HG03354 (cell line): ENCODE measurements at regions not wholly inside any gene's neighbourhood (a gene's known extent, or its start where the extent isn't known, plus 50 kb on each side); places are given as distances from the start of the nearest gene placed in this dataset.

Source experiments
- ATAC-seq: cut with Tn5 transposase; IDR thresholded peaks from one replicate; pipeline ENCODE4 v1.9.1; 2021; ENCODE audit warnings: mild to moderate bottlenecking; ENCODE audit not compliant: unreplicated experiment, poor library complexity, severe bottlenecking

DNA sequence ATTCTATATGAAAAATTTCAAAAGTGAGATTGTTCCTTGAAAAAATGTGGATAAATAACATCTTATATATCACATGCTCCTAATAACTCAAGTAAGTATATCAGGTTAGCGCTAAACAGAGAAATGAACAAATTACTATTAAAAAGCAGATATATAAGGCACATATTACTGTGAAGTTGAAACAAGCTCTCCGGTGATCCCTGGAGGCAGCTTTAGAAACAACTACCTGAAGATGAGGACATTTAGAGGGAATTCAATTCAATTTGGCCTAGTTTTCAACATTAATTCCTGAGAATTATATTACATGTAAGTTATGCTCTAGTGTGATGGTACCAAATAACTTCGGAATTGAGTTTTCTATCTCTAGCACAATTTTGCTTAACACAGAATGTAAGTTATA is 1373.6 kb upstream of the SPRY2 start:
- ATAC-seq = no peak

DNA sequence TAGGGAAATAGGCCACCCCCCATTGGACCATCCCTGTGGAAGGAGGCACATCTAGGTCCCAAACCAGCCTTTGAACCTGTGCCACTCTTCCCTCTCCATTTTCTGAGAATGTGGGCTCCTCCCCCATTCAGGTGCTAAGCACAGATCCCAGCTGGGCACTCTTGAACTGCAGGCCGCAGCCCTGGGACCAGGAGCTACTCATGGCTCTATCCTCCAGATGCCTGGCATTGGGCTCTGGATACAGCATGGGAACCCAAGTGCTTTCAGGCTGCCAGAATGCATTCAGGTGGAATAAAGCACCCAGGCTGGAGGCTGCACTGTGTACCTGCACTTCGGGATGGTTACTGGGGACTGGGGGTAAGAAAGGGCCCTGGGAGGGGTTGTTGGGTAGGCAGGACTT is 1372.3 kb upstream of the SPRY2 start:
- no peak for ATAC-seq

DNA sequence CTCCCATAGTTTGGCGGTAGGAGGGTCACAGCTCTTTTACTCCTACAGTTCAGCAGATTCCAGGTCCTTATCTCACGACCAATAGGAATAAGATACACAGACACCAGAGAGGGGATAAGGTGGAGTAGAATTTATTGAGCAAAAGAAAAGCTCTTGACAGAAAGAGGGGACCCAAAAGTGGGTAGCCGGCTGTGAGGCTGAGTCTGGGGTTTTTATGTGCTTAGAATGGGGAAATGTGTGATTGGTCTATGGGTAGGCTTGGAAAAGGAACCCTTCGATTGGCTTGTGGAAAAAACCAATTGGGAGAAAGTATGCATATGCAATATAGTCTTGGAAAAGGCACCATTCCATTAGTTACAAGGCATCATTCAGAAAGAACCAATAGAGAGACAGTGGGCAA is 1356.9 kb upstream of the SPRY2 start:
- no peak for ATAC-seq

DNA sequence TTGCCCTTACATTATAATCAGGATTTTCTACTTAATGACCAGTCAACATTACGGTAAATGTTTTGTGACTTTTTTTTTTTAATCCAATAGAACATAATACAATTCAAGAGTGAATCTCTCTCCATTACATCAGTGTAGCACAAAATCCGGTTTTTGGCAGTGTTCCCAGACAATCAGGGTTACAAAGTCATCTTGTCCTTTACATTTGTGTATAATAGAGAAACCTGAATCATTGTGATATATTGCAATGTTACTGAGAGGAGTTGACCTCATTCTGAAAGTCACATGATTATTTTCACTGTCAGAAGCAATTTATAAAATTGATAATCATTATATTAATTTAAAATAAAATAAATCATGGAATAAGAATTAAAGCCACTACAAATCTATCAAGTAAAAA is 1346.0 kb upstream of the SPRY2 start:
- ATAC-seq = no peak

DNA sequence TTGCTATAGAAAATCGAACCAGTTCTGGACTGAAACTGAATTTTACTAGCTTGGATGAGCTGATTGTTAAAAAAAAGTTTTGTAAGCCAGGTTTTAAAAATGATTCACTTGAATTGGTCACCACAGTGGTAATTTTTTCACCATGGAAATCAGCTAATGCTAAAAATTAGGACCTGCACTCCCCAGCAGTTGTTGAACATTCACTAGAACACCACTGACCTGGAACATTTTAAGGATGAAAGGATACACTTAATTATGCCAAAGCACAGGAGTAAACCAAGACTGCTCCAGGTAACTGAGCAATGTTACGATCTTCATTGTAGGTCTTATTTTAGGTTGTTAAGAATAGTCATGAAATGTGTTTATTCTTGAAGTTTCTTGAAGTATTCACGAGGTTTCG is 1342.6 kb upstream of the SPRY2 start:
- ATAC-seq = no peak

DNA sequence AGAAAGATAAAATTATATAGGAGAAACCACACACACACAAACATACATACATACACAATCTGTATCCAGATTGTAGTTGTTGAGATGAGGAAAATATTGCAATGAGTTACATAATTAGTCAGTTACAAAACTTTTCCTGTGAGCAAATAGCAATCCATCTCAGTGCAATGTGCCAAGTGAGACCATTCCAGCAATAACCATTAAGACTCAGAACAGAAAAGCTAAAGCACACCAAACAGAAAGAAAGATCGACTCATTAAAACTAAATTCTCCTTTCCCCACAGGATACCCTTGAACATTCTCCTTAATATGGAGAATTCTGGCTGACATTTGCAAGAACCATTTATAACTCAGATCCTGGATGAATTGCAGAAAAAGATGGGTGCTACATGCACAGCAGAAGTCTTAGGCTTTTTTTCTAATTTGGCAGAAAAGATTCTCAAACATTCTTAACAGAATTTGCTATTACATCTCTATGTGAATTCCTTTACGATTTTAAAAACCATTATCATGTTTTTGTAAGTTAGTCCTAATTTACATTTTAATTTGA is 1341.2 kb upstream of the SPRY2 start:
- no peak for ATAC-seq

DNA sequence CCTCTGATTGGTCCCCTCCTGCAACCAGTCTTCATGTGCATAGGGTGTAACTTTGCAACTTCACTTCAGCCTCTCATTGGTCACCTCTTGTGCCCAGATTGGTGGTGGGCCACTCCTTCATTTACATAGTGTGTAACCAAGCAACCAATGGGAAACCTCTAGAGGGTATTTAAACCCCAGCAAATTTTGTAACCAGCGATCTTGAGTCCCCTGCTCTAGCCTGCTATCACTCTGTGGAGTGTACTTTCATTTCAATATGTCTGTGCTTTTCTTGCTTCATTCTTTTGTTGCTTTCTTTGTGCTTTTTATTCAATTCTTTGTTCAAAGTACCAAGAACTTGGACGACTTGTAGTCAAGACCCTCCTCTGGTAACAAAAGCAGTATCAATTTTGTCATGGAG is 1336.9 kb upstream of the SPRY2 start:
- ATAC-seq = no peak

DNA sequence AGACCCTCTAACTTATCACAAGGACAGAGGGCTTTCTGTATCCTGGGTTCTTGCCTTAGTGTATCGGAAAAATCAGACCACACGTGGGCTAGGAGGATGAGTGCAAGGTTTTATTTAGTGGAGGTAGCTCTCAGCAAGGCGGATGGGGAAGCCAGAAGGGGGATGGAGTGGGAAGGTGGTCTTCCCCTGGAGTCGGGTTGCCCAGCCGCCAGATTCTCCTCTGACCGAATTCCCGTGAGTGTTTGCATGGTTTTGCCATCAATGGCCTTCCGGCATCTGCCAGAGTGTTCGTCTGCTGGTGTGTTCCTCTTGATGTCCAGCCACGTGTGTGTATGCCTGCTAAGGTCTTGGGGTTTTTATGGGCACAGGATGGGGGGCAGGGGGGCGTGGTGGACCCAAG is 1335.1 kb upstream of the SPRY2 start:
- no peak for ATAC-seq

DNA sequence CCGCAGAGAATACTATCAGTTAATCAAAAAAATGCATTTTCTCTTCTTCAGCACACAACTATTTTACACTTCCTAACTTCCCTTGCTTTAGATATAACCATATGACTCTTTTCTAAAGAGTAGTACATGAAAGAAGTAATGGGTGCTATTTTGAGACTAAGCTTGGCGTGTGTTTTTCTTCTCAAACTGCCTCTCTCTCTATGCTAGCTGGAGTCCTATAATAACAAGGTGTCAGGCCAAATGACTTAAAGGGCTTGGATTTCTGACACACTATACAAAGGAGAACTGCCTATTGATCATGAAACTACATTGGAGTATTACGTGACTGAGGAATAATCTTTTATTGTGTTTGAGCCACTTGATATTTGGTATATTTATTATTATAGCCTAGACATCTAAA is 1330.1 kb upstream of the SPRY2 start:
- ATAC-seq = no peak

DNA sequence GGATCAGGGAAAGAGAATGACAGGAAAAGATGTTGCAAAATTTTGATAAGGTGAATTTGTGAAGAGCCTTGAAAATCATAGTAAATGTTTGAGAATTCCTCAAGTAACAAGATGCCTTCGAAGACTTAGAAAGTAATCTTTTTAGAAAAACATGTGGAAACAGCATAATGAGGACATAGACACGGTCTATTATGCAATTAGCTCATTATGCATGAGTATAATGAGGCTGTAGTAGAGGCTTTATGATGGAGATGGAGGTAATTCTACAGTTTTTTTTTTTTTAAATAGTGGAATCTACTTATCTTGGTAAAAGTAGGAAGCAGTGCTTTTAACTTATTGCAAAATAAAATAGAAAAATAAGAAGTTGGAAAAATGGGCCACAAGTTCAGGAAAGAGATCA is 1329.1 kb upstream of the SPRY2 start:
- no peak for ATAC-seq

DNA sequence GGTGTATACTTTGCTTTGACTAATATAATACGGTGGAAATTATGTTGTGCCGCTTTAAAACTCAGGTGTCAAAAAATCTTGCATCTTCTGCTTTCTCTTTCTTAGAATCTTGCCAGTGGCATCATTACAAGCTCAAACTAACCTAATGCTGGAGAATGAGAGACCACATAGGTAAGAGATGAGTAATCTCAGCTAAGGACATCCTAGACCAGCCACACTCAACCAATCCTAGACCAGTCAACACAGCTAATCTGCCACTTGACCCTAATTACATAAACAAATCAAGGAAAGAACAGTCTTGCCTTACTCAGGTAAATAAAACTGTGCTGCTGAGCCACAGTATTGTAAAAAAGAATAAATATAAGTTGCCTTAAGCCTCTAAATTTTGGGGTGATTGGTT is 1323.9 kb upstream of the SPRY2 start:
- ATAC-seq = no peak

DNA sequence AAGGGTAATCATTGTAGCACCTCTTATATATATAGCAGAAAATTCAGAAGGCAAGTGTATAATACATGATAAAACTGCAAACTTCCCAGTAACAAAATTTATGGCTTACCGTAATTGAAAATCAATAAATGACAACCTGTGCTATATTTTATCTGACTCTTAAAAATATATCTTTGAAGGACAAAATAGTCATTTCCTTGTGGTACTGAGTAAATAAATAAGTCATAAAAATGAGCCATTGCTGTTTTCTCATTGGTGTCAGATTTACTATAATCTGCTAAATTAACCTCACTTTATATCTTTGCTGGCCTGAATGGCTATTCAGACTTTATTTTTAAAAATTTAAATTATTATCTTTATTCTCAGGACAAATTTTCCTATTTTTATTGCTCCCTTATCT is 1319.1 kb upstream of the SPRY2 start:
- no peak for ATAC-seq

DNA sequence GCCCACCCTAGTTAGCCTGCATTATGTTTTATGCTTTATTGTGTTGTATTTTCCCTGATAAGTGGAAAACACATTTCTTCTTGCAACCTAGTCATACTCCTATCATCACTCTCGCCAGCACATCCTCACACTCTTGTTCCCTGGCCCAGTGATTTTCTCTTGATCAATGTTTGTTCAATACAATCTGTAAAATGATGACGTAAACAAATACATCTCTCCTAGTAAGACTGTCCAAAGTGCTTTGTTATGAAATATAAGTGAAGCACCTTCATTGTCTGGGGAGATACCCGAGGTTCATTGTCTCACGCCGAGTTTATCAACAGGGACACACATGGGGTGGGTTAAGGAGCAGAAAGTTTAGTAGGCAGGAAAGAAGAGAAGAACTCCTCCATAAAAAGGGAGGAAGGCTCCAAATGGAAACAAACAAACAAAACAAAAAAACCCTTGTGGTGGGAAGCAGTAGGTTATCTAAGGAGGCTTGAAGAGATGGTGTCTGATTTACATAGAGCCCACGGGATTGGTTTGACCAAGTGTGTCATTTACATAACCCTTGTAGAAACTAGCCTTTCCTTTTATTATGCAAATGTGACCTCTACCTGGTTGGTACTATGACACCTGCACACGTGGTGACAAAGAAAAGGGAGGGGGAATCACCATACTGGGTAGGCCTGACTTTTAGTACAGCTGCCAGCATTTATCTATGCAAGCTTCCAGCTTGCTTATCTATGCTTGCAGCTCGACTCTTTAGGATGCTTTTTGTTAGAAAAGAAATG is 1317.9 kb upstream of the SPRY2 start:
- no peak for ATAC-seq

DNA sequence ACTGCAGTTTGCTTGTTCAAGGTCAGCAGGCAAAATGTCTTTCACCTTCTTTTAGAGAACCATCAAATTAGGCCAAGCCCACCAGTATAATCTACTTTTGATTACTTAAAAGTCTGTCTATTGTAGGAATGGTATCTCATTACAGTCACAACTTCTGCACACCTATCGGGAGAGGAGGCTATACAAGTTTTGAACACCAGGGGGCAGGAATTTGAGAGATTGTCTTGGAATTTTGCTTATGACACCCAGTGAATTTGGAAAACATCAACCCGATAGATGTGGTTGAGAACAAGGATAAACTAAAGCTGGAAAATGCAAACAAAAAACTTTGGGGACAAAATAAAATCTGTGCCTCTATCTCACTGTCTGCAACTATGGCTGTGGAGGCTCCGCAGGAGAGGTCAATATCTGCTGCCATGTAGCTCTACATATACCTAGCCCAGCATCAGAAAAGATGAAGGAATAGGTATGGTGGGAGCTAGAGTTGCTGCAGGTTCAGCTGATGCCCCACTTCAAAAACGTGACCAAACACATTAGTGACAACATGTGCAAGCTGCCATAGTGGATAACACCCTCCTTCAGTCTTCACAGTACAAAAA is 1299.2 kb upstream of the SPRY2 start:
- ATAC-seq = no peak

DNA sequence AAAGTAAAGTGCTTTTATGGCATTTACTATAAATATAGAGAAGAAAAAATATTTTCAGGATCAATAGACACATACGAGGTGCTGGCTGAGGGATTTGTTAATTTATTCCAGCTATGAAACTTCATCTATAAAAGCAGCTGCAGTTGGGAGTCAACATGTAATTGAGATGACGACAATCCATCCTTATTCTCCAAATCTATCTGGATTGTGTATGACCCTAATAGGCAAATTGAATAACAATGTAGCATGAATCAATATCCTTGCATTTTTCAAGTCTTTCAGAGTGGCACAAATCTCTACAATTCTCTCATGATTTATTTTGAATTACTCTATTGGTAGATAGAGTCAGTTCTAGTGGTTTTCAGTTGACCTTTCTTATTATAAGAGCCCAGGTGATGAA is 1296.5 kb upstream of the SPRY2 start:
- ATAC-seq = no peak

DNA sequence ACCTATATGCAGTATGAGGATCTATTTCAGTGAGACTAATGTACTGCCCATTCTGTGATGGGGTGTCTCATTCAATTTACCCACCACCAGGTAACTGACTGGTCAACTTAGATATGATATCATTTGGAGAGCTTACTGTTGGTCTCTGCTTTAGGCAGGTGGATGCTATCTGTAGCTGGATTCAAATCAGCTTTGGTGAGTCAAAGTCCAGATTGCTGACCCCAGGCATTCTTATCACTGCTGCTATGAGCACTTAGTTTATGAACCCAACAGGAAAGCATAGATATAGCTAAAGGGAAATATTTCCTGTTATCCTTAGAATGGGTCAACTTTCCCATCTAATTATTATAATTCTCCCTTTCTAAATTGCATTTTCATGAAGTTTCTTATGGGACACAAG is 1295.2 kb upstream of the SPRY2 start:
- ATAC-seq = no peak

DNA sequence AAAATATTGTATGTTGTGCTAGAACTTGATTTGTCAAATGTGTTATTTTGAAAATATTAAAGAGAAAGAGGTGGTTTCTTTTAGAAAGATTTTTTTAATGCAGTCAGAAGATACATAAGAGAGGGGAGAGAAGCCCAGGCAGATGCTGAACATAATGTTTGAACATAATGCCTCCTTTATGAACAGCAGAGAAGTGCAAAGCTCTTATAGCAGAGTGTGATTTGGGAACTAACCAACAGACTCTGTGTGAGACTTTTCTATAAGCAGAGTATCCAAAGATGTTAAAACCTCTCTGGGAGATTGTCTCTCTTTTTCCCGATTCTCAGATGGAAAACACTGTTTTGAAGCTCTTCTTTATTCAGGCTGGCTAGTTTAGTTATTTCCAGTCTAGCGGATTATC is 1274.1 kb upstream of the SPRY2 start:
- ATAC-seq = no peak

DNA sequence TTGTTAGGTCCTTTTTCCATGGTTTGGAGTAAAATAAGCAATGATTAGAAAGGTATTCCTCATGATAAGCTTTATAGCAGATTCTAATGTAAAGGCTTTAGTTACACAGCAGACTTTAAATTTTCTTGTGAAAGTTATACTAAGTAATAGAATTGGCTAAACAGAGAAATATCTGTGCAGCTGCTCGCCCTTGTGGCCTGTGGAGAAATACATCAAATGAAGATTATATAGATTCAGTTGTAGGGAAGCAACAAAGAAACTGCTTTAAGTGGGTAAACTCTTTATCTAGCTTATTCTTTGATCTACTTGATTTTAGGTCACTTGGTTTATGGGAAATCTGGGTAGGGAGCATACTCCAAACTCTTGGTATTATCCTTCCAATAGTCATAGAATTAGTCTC is 1269.7 kb upstream of the SPRY2 start:
- ATAC-seq = no peak

DNA sequence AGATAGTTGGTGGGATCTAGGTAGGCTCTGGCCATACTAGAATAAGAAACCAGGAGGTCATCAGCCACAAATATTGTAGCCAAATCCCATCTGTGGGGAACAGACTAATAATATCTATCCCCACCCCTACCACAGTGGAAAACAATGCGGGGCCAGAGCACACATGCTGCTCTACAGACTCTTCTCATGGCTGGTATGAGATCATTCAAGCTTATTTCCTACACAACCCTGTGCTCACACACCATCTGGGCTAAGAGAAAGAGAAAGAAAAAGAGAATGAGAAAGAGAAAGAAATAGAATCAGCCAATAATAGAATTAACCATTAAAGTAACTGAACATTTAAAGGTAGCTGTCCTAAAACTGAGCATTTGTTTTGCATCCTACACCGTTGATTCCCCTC is 1268.4 kb upstream of the SPRY2 start:
- no peak for ATAC-seq

DNA sequence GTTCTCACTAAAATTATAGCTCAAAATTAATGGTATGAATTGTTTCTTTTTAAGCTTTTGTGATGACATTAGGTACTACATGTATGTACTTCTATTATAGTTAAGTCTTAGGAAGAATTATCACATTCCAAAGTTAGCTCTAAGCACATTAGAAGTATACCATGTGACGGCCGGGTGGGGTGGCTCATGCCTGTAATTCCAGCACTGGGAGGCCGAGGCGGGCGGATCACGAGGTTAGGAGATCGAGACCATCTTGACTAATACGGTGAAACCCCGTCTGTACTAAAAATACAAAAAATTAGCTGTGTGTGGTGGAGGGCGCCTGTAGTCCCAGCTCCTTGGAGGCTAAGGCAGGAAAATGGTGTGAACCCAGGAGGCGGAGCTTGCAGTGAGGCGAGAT is 1265.1 kb upstream of the SPRY2 start:
- no peak for ATAC-seq

DNA sequence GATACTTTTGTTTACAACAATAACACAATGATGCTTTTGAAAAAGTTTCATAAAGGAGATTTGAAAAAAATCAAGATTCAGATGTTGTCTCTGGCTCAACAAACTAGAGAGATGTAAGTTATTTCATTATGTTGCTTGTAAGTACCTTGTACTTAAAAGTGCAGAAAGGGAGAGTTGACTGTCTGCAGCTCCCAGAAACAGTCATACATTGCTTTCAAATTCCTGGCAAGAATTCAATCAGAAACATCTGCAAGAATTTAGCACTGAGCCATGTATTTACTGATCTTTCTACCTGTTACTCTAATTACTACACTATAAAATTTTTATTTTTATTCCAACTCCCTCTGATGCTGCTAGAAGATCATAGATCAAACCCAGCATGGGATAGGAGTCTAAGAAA is 1261.3 kb upstream of the SPRY2 start:
- no peak for ATAC-seq

DNA sequence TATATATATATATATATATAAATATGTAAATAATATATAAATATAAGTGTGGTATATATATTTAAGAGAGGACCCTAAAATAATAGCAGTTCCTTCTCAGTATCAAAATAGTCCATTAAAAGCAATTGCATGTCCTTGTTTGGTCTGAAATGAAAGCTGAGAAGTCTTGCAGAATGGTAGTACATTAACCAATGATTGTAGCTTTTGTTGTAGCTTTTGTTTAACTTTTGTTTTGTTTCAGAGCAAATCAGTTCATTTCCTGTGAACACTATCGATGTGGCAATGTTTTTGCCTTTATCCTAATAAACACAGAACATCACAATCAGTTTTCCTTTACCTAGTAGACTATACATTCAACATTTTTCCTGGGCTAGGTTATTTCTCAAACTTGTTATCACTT is 1256.2 kb upstream of the SPRY2 start:
- no peak for ATAC-seq
